DOHH2 (cell line): ENCODE measurements at regions not wholly inside any gene's neighbourhood (a gene's known extent, or its start where the extent isn't known, plus 50 kb on each side); places are given as distances from the start of the nearest gene placed in this dataset.

Experiments
- EZH2phosphoT487 ChIP-seq: fragments of 200-600 bp; sonication (generic); IDR thresholded peaks from 2 replicates; pipeline ENCODE4 v1.6.1; 2017; ENCODE audit warnings: borderline replicate concordance, mild to moderate bottlenecking, antibody characterized with exemption, low read length, moderate library complexity, mixed read lengths
- TF ChIP-seq, protein P1 (sequence below): fragments of 200-600 bp; sonication (generic); IDR thresholded peaks from one replicate; pipeline ENCODE4 v1.5.1; 2014; ENCODE audit warnings: antibody characterized with exemption, mild to moderate bottlenecking, low read depth, low read length; ENCODE audit not compliant: poor library complexity, severe bottlenecking

DNA sequence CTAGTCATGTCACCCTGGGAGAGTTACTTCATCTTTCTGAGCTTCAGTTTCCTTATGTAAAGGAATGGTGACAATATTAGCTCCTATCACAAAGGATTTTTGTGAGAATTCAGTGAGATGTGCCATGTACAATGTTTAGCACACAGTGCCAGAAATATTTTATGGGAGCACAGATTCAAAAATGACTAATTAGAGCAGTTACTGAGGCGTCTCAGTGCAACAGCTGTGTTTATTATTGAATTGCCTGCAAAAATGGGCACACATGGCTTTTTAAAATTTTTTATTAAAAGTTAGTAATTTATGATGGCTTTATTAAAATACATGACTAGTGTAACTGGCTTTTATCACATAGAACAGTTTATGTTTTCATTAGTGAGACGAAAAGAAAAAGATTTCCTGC is 134.3 kb upstream of the AHI1 start:
- TF ChIP-seq, protein P1, sequence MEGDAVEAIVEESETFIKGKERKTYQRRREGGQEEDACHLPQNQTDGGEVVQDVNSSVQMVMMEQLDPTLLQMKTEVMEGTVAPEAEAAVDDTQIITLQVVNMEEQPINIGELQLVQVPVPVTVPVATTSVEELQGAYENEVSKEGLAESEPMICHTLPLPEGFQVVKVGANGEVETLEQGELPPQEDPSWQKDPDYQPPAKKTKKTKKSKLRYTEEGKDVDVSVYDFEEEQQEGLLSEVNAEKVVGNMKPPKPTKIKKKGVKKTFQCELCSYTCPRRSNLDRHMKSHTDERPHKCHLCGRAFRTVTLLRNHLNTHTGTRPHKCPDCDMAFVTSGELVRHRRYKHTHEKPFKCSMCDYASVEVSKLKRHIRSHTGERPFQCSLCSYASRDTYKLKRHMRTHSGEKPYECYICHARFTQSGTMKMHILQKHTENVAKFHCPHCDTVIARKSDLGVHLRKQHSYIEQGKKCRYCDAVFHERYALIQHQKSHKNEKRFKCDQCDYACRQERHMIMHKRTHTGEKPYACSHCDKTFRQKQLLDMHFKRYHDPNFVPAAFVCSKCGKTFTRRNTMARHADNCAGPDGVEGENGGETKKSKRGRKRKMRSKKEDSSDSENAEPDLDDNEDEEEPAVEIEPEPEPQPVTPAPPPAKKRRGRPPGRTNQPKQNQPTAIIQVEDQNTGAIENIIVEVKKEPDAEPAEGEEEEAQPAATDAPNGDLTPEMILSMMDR: no peak
- TF ChIP-seq EZH2phosphoT487: no peak
